ENCODE measurements at regions not wholly inside any gene's neighbourhood (a gene's known extent, or its start where the extent isn't known, plus 50 kb on each side); places are given as distances from the start of the nearest gene placed in this dataset.

DNA sequence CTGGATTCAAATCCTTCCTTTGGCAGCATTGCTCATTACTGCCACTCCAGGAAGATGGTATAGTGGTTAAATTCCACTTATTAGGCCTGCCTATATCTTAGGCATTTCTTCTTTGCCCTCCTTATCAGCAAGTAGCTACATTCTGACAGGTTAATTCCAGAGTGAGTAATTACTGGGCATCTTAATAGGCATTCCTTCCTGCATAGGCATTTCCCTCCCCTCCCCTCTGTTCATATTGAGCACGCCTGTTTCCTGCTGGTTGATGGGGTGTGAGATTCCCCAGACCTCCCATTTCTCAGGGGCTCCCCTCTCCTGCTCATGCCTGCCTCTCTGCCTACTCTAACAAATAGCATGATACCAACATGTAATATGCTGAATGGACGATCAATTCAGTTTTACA, 305.9 kb downstream of the CYLC2 start:
- H3K23ac ChIP-seq (ENCODE audit: insufficient read length) = no peak overlapping the region
- H2BK5ac ChIP-seq (ENCODE audit: low read depth, low read length) = no peak overlapping the region
- H2AK5ac ChIP-seq (ENCODE audit: low read depth, low read length) = no peak overlapping the region
- POLR2A ChIA-PET (ENCODE audit: partially characterized antibody) = no interaction called here
- CTCF ChIA-PET (ENCODE audit: partially characterized antibody) = no interaction called here
- DNase-seq (ENCODE audit: low read depth in 1 of 2, low spot score in 2 of 2) = no peak
- H3K9me3 ChIP-seq (ENCODE audit: insufficient read depth in 2 of 2, low read depth in 1 of 2, low read length in 1 of 2) = no peaks in the 10 kb centered on the region
- no peak overlapping the region for H2BK120ac ChIP-seq (replicated peaks; ENCODE audit: low read depth, low read length)
- H3K27ac ChIP-seq (ENCODE audit: low read depth, low read length) = no peak overlapping the region
- no peaks in the 10 kb centered on the region for H3K27me3 ChIP-seq (replicated peaks in 1 of 4; ENCODE audit: control insufficient read depth in 3 of 4, extremely low read depth in 1 of 4, insufficient read depth in 3 of 4, low read length in 3 of 4)
- no peak overlapping the region for H3K14ac ChIP-seq (ENCODE audit: insufficient read length)
- 94% methylated on average over 2 of the region's 2 CpGs; no CpG with 5 or more reads in 1 of the 2 experiments for WGBS, 2 experiments (ENCODE audit: extremely low coverage in 1 of 2, insufficient coverage in 1 of 2, insufficient read length in 1 of 2, insufficient replicate concordance in 2 of 2, low coverage in 1 of 2, low lambda C conversion rate in 2 of 2, missing lambda C conversion rate in 1 of 2)
- H3K79me1 ChIP-seq (ENCODE audit: low read depth, low read length) = no peaks in the 10 kb centered on the region
- H2BK12ac ChIP-seq (ENCODE audit: low read depth, low read length) = no peak overlapping the region
- no peak overlapping the region for H3K4me2 ChIP-seq (ENCODE audit: insufficient read depth in 1 of 2, low read depth in 2 of 2, low read length in 2 of 2)
- H3K4me3 ChIP-seq (ENCODE audit: extremely low read depth in 1 of 4, insufficient read depth in 2 of 4, low read depth in 3 of 4, low read length in 4 of 4) = no peak overlapping the region
- H3K36me3 ChIP-seq (ENCODE audit: control insufficient read depth in 2 of 4, insufficient read depth in 4 of 4, low read length in 3 of 4) = no peaks in the 10 kb centered on the region
- H3K56ac ChIP-seq (replicated peaks; ENCODE audit: insufficient read length, low read depth, low read length) = no peak overlapping the region
- TF ChIP-seq, protein P1, sequence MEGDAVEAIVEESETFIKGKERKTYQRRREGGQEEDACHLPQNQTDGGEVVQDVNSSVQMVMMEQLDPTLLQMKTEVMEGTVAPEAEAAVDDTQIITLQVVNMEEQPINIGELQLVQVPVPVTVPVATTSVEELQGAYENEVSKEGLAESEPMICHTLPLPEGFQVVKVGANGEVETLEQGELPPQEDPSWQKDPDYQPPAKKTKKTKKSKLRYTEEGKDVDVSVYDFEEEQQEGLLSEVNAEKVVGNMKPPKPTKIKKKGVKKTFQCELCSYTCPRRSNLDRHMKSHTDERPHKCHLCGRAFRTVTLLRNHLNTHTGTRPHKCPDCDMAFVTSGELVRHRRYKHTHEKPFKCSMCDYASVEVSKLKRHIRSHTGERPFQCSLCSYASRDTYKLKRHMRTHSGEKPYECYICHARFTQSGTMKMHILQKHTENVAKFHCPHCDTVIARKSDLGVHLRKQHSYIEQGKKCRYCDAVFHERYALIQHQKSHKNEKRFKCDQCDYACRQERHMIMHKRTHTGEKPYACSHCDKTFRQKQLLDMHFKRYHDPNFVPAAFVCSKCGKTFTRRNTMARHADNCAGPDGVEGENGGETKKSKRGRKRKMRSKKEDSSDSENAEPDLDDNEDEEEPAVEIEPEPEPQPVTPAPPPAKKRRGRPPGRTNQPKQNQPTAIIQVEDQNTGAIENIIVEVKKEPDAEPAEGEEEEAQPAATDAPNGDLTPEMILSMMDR (IDR thresholded peaks at IDR 0.05; ENCODE audit: control extremely low read depth in 1 of 3, insufficient read depth in 1 of 3, low read depth in 1 of 3, low read length in 3 of 3) = peak in 1 of 3 experiments; percentile 9; a peak in 1 of 4 replicates
- TF ChIP-seq, protein P2, sequence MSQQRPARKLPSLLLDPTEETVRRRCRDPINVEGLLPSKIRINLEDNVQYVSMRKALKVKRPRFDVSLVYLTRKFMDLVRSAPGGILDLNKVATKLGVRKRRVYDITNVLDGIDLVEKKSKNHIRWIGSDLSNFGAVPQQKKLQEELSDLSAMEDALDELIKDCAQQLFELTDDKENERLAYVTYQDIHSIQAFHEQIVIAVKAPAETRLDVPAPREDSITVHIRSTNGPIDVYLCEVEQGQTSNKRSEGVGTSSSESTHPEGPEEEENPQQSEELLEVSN (IDR thresholded peaks at IDR 0.05) = no peak
- no peaks in the 10 kb centered on the region for H4K20me1 ChIP-seq (replicated peaks in 1 of 2; ENCODE audit: control insufficient read depth in 1 of 2, insufficient read depth in 2 of 2, low read length in 2 of 2)
- no peak overlapping the region for H3K9ac ChIP-seq (replicated peaks in 1 of 4; ENCODE audit: extremely low read depth in 1 of 4, low read depth in 3 of 4, low read length in 3 of 4)
- H2BK15ac ChIP-seq (ENCODE audit: low read length) = no peak overlapping the region
- H3K4me1 ChIP-seq (replicated peaks in 1 of 4; ENCODE audit: control insufficient read depth in 3 of 4, insufficient read depth in 4 of 4, low read length in 3 of 4) = no peaks in the 10 kb centered on the region
- H4K8ac ChIP-seq (ENCODE audit: extremely low read depth, insufficient read depth, low read length) = no peak overlapping the region
- no peak overlapping the region for H4K91ac ChIP-seq (replicated peaks; ENCODE audit: insufficient read length, low read length)
- H4K5ac ChIP-seq (ENCODE audit: insufficient read length, low read depth, low read length) = no peak overlapping the region
- no peak for FAIRE-seq
- no peak overlapping the region for H2AFZ ChIP-seq (ENCODE audit: low read length)
- no peak overlapping the region for H2BK20ac ChIP-seq (ENCODE audit: low read length)
- no peaks in the 10 kb centered on the region for H3K23me2 ChIP-seq (ENCODE audit: low read depth, low read length)
- H3K79me2 ChIP-seq (ENCODE audit: control insufficient read depth in 1 of 2, insufficient read depth in 2 of 2, low read length in 2 of 2) = no peaks in the 10 kb centered on the region
- no peak overlapping the region for H3K18ac ChIP-seq (ENCODE audit: extremely low read depth, low read length)
- no peak overlapping the region for H3K4ac ChIP-seq (replicated peaks; ENCODE audit: insufficient read length, low read depth, low read length)
